ENCODE measurements at regions not wholly inside any gene's neighbourhood (a gene's known extent, or its start where the extent isn't known, plus 50 kb on each side); places are given as distances from the start of the nearest gene placed in this dataset.

GRCh38 chr13:58960888-58961287, 1202.8 kb downstream of the DIAPH3 start:
- peak; percentile 45 for TF ChIP-seq CTCF (IDR thresholded peaks at IDR 0.05)
- no peak for TF ChIP-seq YY1 (IDR thresholded peaks at IDR 0.05; ENCODE audit: low read depth)
- no peak for TF ChIP-seq SIN3A (IDR thresholded peaks at IDR 0.05; ENCODE audit: borderline replicate concordance, low read depth, low read length)
- TF ChIP-seq EZH2phosphoT487 (IDR thresholded peaks at IDR 0.05; ENCODE audit: borderline replicate concordance, low read depth): no peak
- no peak for TF ChIP-seq POLR2AphosphoS5 (IDR thresholded peaks at IDR 0.05; ENCODE audit: low read depth, low read length)
- TF ChIP-seq GABPA (IDR thresholded peaks at IDR 0.05; ENCODE audit: low read depth): no peak
- TF ChIP-seq MEF2A (IDR thresholded peaks at IDR 0.05; ENCODE audit: borderline replicate concordance, low read depth): no peak
- TF ChIP-seq TAF1 (IDR thresholded peaks at IDR 0.05; ENCODE audit: borderline replicate concordance, low read depth, low read length): no peak
- TF ChIP-seq RAD21 (IDR thresholded peaks at IDR 0.05; ENCODE audit: low read length): peak; percentile 64
